GM12873 (cell line): ENCODE measurements at regions not wholly inside any gene's neighbourhood (a gene's known extent, or its start where the extent isn't known, plus 50 kb on each side); places are given as distances from the start of the nearest gene placed in this dataset.

ENCODE experiments used
- TF ChIP-seq, protein P1 (sequence below): IDR thresholded peaks from 2 replicates; pipeline ENCODE4 v1.5.1; 2012; ENCODE audit warnings: low read depth, mild to moderate bottlenecking, moderate library complexity, low read length, control low read depth; ENCODE audit not compliant: insufficient read depth; ENCODE audit errors: missing control alignments

DNA sequence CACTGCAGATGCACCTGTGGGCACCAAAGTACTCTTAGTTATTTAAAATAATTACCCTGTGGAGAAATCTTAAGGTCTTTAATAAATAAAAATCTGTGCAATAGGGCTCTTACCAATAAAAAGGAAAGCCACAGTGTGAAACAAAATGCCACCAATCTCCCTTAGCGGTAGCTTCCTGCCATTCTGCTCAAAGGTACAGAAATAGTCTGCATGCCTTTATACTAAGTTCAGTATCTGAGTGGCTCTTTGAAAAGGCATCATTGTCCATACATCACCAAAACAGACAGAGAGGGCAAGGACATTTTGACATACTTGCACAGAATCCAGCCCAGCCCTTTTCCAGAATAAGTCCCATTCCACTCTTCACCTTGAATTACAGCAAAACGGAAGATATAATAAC, 161.0 kb downstream of the KLF12 start:
- TF ChIP-seq, protein P1, sequence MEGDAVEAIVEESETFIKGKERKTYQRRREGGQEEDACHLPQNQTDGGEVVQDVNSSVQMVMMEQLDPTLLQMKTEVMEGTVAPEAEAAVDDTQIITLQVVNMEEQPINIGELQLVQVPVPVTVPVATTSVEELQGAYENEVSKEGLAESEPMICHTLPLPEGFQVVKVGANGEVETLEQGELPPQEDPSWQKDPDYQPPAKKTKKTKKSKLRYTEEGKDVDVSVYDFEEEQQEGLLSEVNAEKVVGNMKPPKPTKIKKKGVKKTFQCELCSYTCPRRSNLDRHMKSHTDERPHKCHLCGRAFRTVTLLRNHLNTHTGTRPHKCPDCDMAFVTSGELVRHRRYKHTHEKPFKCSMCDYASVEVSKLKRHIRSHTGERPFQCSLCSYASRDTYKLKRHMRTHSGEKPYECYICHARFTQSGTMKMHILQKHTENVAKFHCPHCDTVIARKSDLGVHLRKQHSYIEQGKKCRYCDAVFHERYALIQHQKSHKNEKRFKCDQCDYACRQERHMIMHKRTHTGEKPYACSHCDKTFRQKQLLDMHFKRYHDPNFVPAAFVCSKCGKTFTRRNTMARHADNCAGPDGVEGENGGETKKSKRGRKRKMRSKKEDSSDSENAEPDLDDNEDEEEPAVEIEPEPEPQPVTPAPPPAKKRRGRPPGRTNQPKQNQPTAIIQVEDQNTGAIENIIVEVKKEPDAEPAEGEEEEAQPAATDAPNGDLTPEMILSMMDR: no peak

DNA sequence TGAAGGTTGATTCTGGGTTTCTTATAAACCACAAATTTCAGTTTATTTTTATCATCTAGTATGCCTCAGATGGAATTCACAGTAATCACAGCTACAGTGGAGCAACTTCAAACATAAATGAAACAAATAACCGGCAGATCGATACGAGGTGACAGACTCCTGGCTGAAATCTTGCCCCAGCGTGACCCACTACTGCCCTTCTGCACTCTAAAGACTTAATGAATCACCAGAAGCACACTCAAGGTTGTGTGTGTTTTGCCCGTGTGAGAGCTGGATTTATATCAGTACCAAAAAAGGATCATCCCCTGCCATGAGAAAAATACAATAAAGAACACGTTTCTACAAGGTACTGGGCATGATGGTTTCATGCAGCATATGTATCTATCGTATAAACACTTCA, 161.7 kb downstream of the KLF12 start:
- TF ChIP-seq, protein P1: no peak

DNA sequence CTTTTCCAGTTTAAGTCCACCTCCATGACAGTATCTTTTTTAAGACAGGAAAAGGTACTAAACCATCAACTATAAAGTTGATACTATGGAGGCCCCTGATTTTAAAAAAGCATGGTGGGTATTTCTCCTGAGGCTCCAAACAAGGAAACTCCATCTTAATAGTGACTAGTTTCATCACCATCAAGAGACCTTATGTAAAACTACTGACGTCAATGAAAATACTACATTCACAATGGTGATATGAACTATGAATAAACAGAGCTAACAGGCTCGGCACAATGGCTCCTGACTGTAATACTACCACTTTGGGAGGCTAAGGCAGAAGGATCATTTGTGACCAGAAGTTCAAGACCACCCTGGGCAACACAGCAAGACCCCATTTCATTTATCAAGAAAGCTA, 162.7 kb downstream of the KLF12 start:
- TF ChIP-seq, protein P1: no peak

GRCh38 chr13:73970421-73971055, 163.7 kb downstream of the KLF12 start:
- TF ChIP-seq, protein P1: no peak

GRCh38 chr13:73967397-73968165, 166.6 kb downstream of the KLF12 start:
- TF ChIP-seq, protein P1: no peak

GRCh38 chr13:73966331-73966730, 167.9 kb downstream of the KLF12 start:
- TF ChIP-seq, protein P1: no peak

DNA sequence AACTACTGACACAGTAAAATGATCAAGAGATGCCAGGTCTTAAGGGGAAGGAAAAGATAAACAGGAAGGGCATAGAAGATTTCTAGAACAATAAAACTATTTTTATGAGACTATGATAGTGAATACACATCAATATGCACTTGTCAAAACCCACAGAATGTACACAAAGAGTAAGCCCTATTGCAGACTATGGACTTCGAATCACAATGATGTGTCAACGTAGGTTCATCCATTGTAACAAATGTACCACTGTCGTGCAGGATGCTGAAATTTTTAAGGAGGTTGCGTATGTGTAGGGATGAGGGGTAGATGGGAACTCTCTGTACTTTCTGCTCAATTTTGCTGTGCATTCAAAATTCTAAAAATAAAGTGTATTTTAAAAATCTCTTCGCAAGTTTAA, 171.9 kb downstream of the KLF12 start:
- TF ChIP-seq, protein P1: no peak
